Erythroblast (primary cell): ENCODE measurements at regions not wholly inside any gene's neighbourhood (a gene's known extent, or its start where the extent isn't known, plus 50 kb on each side); places are given as distances from the start of the nearest gene placed in this dataset.

Experiments used
- GATA1 ChIP-seq: IDR thresholded peaks from 2 replicates; pipeline ENCODE4 v1.6.1; 2011; ENCODE audit warnings: low read depth, mild to moderate bottlenecking, control low read depth, low read length, moderate library complexity
- POLR2A ChIP-seq: IDR thresholded peaks from 2 replicates; pipeline ENCODE4 v1.6.1; 2011; ENCODE audit warnings: mild to moderate bottlenecking, low read length

DNA sequence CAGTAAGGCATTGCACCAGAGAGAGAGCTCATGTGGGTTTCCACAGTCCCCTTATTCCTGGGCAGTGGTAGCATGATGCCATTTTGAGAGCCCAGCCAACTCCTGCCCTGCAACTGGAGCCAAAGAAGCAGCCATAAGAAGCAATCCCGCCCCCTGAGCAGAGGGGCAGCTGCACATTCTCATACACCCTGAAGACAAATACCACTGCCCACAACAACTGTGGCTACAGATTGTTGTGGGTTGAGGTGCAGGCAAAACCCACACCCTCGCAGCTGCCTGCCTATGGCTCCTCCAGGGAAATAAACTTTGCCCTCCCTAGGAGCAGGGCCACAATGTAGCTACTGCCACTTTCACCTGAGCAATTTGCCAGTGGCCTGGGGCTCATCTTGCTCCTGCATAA is 219.4 kb upstream of the NRXN1 start:
- TF ChIP-seq POLR2A (no peak), GATA1 (no peak)
